ENCODE measurements at regions not wholly inside any gene's neighbourhood (a gene's known extent, or its start where the extent isn't known, plus 50 kb on each side); places are given as distances from the start of the nearest gene placed in this dataset.

DNA sequence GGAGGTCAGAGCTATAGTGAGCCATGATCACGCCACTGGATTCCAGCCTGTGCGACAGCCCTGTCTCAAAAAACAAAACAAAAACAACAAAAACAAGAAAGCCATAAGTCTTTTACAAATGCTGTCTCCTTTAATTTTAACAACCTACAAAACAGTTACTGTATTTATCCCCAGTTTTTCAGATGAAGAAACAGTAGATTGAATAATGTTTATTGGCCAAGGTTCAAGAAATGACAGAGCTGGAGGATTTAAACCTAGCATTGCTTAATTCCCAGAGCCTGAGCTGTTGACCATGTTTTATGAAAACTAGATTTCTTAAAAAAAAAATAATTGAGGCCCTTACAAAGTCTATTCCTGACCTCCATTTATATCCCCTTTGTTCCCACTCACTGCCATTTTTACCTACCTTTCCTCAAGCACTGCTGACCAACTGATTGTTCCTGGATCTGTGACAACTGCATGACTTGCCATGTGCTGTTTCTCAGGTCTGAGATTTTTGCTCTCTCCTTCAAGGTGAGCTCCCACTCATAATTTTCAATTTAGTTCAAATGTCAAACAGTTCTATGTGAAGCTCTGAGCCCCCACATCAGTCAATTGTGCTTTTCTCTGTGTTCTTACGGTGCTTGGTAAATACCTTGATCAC lies 140.8 kb downstream of the CHRM3 start:
- H4K8ac ChIP-seq (ENCODE audit: low read depth in 2 of 2, low read length in 2 of 2) = no peak overlapping the region
- H2BK15ac ChIP-seq (ENCODE audit: low read depth, low read length) = no peak overlapping the region
- BruUV-seq (replicated peaks) = no TSS peak
- WGBS, 2 experiments (ENCODE audit: extremely low coverage in 2 of 2, insufficient read length in 1 of 2) = no CpG with 5 or more reads among the region's 3 CpGs
- no peak overlapping the region for H3K56ac ChIP-seq (ENCODE audit: extremely low read depth, insufficient read depth, low read length)
- no peak for TF ChIP-seq BHLHE40 (IDR thresholded peaks at IDR 0.05; ENCODE audit: low read depth, low read length)
- TF ChIP-seq, protein P1, sequence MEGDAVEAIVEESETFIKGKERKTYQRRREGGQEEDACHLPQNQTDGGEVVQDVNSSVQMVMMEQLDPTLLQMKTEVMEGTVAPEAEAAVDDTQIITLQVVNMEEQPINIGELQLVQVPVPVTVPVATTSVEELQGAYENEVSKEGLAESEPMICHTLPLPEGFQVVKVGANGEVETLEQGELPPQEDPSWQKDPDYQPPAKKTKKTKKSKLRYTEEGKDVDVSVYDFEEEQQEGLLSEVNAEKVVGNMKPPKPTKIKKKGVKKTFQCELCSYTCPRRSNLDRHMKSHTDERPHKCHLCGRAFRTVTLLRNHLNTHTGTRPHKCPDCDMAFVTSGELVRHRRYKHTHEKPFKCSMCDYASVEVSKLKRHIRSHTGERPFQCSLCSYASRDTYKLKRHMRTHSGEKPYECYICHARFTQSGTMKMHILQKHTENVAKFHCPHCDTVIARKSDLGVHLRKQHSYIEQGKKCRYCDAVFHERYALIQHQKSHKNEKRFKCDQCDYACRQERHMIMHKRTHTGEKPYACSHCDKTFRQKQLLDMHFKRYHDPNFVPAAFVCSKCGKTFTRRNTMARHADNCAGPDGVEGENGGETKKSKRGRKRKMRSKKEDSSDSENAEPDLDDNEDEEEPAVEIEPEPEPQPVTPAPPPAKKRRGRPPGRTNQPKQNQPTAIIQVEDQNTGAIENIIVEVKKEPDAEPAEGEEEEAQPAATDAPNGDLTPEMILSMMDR (conservative IDR thresholded peaks at IDR 0.05; ENCODE audit: low read depth, low read length) = no peak
- TF ChIP-seq RCOR1 (IDR thresholded peaks at IDR 0.05; ENCODE audit: insufficient replicate concordance, low read length) = no peak
- TF ChIP-seq CHD1 (IDR thresholded peaks at IDR 0.05; ENCODE audit: low read depth, low read length) = no peak
- no peak for TF ChIP-seq MAFK (IDR thresholded peaks at IDR 0.05; ENCODE audit: low read depth, low read length)
- TF ChIP-seq, protein P2, sequence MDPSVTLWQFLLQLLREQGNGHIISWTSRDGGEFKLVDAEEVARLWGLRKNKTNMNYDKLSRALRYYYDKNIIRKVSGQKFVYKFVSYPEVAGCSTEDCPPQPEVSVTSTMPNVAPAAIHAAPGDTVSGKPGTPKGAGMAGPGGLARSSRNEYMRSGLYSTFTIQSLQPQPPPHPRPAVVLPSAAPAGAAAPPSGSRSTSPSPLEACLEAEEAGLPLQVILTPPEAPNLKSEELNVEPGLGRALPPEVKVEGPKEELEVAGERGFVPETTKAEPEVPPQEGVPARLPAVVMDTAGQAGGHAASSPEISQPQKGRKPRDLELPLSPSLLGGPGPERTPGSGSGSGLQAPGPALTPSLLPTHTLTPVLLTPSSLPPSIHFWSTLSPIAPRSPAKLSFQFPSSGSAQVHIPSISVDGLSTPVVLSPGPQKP (IDR thresholded peaks at IDR 0.05; ENCODE audit: borderline replicate concordance, low read depth, low read length) = no peak
- TF ChIP-seq SMC3 (IDR thresholded peaks at IDR 0.05; ENCODE audit: low read depth, low read length) = no peak
- TF ChIP-seq NFE2L2 (IDR thresholded peaks at IDR 0.05; ENCODE audit: low read depth, low read length) = no peak
- no peak for TF ChIP-seq RAD21 (IDR thresholded peaks at IDR 0.05; ENCODE audit: low read length)
- TF ChIP-seq RFX5 (IDR thresholded peaks at IDR 0.05; ENCODE audit: low read depth, low read length) = no peak
- no peak for TF ChIP-seq POLR2A (IDR thresholded peaks at IDR 0.05; ENCODE audit: low read depth, low read length)
- H2AFZ ChIP-seq (replicated peaks; ENCODE audit: low read length, poor library complexity) = no peak overlapping the region
- H3K18ac ChIP-seq (ENCODE audit: low read depth, low read length) = no peak overlapping the region
- H3K4me2 ChIP-seq (ENCODE audit: low read depth, low read length) = no peak overlapping the region
- no peaks in the 10 kb centered on the region for H4K20me1 ChIP-seq (ENCODE audit: insufficient read depth, low read length)
- no peak overlapping the region for H4K91ac ChIP-seq (ENCODE audit: insufficient read depth, low read depth, low read length)
- H3K4me1 ChIP-seq (ENCODE audit: control insufficient read depth, insufficient read depth, low read length) = no peaks in the 10 kb centered on the region
- ATAC-seq (ENCODE audit: low read depth) = no peak
- in situ Hi-C loops (cut with MboI; ENCODE audit: low sequenced_read_pairs) = no loop called here
- H2BK5ac ChIP-seq (ENCODE audit: low read depth, low read length, poor library complexity, severe bottlenecking) = no peak overlapping the region
- H4K5ac ChIP-seq (ENCODE audit: low read depth, low read length) = no peak overlapping the region
- H2AK5ac ChIP-seq (ENCODE audit: low read depth, low read length) = no peak overlapping the region
- DNase-seq = no peak
- no peak overlapping the region for H3K9ac ChIP-seq (ENCODE audit: low read depth, low read length)
- no peak overlapping the region for H2BK20ac ChIP-seq (ENCODE audit: low read depth, low read length)
- no peaks in the 10 kb centered on the region for H3K79me1 ChIP-seq (ENCODE audit: low read depth in 1 of 2, low read length in 2 of 2)
- POLR2A ChIA-PET (ENCODE audit: unreplicated experiment) = interaction anchor here (0.7 kb wide), 1 partner anchor 18 kb away, joined by 7 read pairs; no protein-coding TSS in a partner anchor
- no peak overlapping the region for H3K27ac ChIP-seq (ENCODE audit: insufficient read depth, low read length)
- no peak overlapping the region for H2AK9ac ChIP-seq (replicated peaks; ENCODE audit: low read depth, low read length, poor library complexity)
- H3K36me3 ChIP-seq (ENCODE audit: control insufficient read depth, insufficient read depth, low read length) = no peaks in the 10 kb centered on the region
- H3K23ac ChIP-seq (ENCODE audit: low read depth, low read length) = no peak overlapping the region
- CTCF ChIA-PET = interaction anchor here (0.6 kb wide), 1 partner anchor 30 kb away, joined by 4 read pairs; no protein-coding TSS in a partner anchor
- H3K9me3 ChIP-seq (ENCODE audit: control insufficient read depth, insufficient read depth, low read length) = peaks cover 8% of the 10 kb centered on the region
- dilution Hi-C loops (cut with HindIII; ENCODE audit: low sequenced_read_pairs, unreplicated experiment) = no loop called here
- H3K9me1 ChIP-seq (ENCODE audit: insufficient read depth, low read length) = no peaks in the 10 kb centered on the region
- H2BK120ac ChIP-seq (ENCODE audit: low read depth, low read length) = no peak overlapping the region
- no peak overlapping the region for H3K4ac ChIP-seq (ENCODE audit: low read depth, low read length)
- no peak overlapping the region for H3K4me3 ChIP-seq (ENCODE audit: insufficient read depth, low read depth, low read length)
- H3K14ac ChIP-seq (replicated peaks; ENCODE audit: low read depth, low read length) = no peak overlapping the region
- intact Hi-C loops (cut with micrococcal nuclease) = no loop called here
- H3K27me3 ChIP-seq (ENCODE audit: control insufficient read depth, insufficient read depth, low read length) = no peaks in the 10 kb centered on the region

Data from IMR-90 (cell line).